CD4-positive, alpha-beta T cell (primary cell): ENCODE measurements at regions not wholly inside any gene's neighbourhood (a gene's known extent, or its start where the extent isn't known, plus 50 kb on each side); places are given as distances from the start of the nearest gene placed in this dataset.

ENCODE experiments used
- ATAC-seq: fragments of 200-7000 bp; cut with Tn5 transposase; one replicate; pipeline ENCODE4 v1.10.0; 2022; ENCODE audit warnings: mild to moderate bottlenecking; ENCODE audit not compliant: poor library complexity
- CTCF ChIA-PET: fragments of 350-600 bp; sonication (Branson Sonifier 250); formaldehyde crosslinking; loops from one replicate; lab custom pipeline; 2021; ENCODE audit warnings: antibody characterized with exemption, inconsistent platforms; lab: Charles Lee
- POLR2A ChIA-PET: fragments of 350-600 bp; sonication (Branson Sonifier 250); formaldehyde crosslinking; loops from one replicate; lab custom pipeline; 2021; ENCODE audit warnings: antibody characterized with exemption, inconsistent platforms; lab: Charles Lee
- DNase-seq, 14 experiments: peaks; one replicate each; pipeline ENCODE4 v3.0.0-alpha.2; 2013 to 2020; ENCODE audit warnings: mixed read lengths in 2 of 14
- H3K27ac ChIP-seq, 2 donors: one replicate each; pipeline versions ENCODE4 v1.5.1 to v1.7.0; 2013; ENCODE audit warnings: low read length in 2 of 2, low read depth in 1 of 2, mild to moderate bottlenecking in 1 of 2
- H3K27me3 ChIP-seq, 2 experiments: 1 replicate in 1 of 2; 2 replicates in 1 of 2; pipeline versions ENCODE4 v1.6.1 to v1.7.0; 2013; ENCODE audit warnings: low read length in 2 of 2, control low read depth in 1 of 2, mild to moderate bottlenecking in 1 of 2, moderate library complexity in 1 of 2; ENCODE audit not compliant: insufficient read depth in 2 of 2, control insufficient read depth in 1 of 2
- H3K36me3 ChIP-seq: one replicate; pipeline ENCODE4 v1.6.1; 2013; ENCODE audit warnings: low read length, control low read depth; ENCODE audit not compliant: insufficient read depth
- H3K4me1 ChIP-seq: one replicate; pipeline ENCODE4 v1.6.1; 2013; ENCODE audit warnings: low read length, control low read depth; ENCODE audit not compliant: insufficient read depth
- H3K4me3 ChIP-seq: one replicate; pipeline ENCODE4 v1.5.1; 2013; ENCODE audit warnings: mild to moderate bottlenecking, low read length, moderate library complexity
- H3K9me3 ChIP-seq, 2 experiments: 1 replicate in 1 of 2; 2 replicates in 1 of 2; pipeline versions ENCODE4 v1.6.1 to v1.7.0; 2013; ENCODE audit warnings: low read length in 2 of 2, mild to moderate bottlenecking in 2 of 2, control low read depth in 1 of 2, moderate library complexity in 1 of 2; ENCODE audit not compliant: control insufficient read depth in 1 of 2, insufficient read depth in 1 of 2
- H3K27ac Mint-ChIP-seq: one replicate; pipeline ENCODE4 v1.8.0; 2020; ENCODE audit warnings: mixed read lengths
- H3K27me3 Mint-ChIP-seq: one replicate; pipeline ENCODE4 v1.8.0; 2021; ENCODE audit warnings: mixed read lengths
- H3K36me3 Mint-ChIP-seq: one replicate; pipeline ENCODE4 v1.8.0; 2021; ENCODE audit warnings: low read depth, mixed read lengths
- H3K4me1 Mint-ChIP-seq: one replicate; pipeline ENCODE4 v1.8.0; 2021; ENCODE audit warnings: low read depth, mixed read lengths
- H3K4me3 Mint-ChIP-seq: one replicate; pipeline ENCODE4 v1.8.0; 2020; ENCODE audit warnings: mild to moderate bottlenecking, mixed read lengths
- H3K9me3 Mint-ChIP-seq: one replicate; pipeline ENCODE4 v1.8.0; 2020; ENCODE audit warnings: mixed read lengths
- CTCF ChIP-seq: fragments of 200-600 bp; IDR thresholded peaks from one replicate; pipeline ENCODE4 v1.8.0; 2022; ENCODE audit warnings: antibody characterized with exemption, mild to moderate bottlenecking
- intact Hi-C, 2 experiments: fragments of 100-400 bp; cut with DNase I in 1 of 2; cut with micrococcal nuclease in 1 of 2; formaldehyde crosslinking; loops; one replicate each; pipeline versions ENCODE4 v1.15.1 to v1.9.0; 2023 to 2025; cut with DNase I, micrococcal nuclease

- Mint-ChIP-seq H3K4me1 (peaks cover 39% of the 10 kb centered on the region), H3K36me3 (no peaks in the 10 kb centered on the region), H3K4me3 (peak overlapping the region; percentile 35), H3K27ac (peak overlapping the region; percentile 95), H3K27me3 (no peaks in the 10 kb centered on the region), H3K9me3 (no peaks in the 10 kb centered on the region)
- ChIA-PET CTCF (interaction anchor here (1.0 kb wide), 1 partner anchor 93 kb away, joined by 3 read pairs; no protein-coding TSS in a partner anchor), POLR2A (interaction anchor here (0.9 to 1.5 kb wide), 2 partner anchors 8 to 410 kb away, joined by 3 to 10 read pairs; no protein-coding TSS in a partner anchor)
- Histone ChIP-seq H3K4me3 (no peak overlapping the region), H3K4me1 (peaks cover 39% of the 10 kb centered on the region), H3K27me3 (no peaks in the 10 kb centered on the region), H3K36me3 (no peaks in the 10 kb centered on the region), H3K27ac (peak overlapping the region in 1 of 2 donors; percentile 64), H3K9me3 (no peaks in the 10 kb centered on the region)
- intact Hi-C loops = no loop called here
- DNase-seq (no peak), ATAC-seq (no peak)
- TF ChIP-seq CTCF = no peak
Observed at GRCh38 chrX:39766855-39767254, 330.9 kb downstream of the BCOR start.

DNA sequence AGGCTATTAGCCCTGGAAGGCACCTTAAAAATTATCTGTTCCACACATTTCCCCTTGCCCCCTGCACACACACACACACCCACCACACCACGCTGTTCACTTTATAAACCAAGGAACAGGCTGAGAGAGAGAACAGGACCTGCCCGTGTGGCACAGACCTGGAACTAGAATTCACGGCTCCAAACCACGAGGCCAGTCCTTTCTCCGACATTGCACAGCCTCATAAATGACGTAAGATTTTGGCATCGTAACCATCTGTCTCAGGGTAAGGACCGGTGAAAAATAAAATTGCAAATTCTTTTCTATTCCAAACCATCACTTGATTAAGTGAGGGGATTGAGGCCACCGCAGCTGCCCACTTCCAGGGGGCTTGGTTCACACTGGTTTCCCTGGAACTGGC lies 330.3 kb downstream of the BCOR start:
- Histone ChIP-seq H3K27ac (no peak overlapping the region), H3K27me3 (no peaks in the 10 kb centered on the region), H3K4me1 (peaks cover 45% of the 10 kb centered on the region), H3K36me3 (no peaks in the 10 kb centered on the region), H3K9me3 (no peaks in the 10 kb centered on the region), H3K4me3 (no peak overlapping the region)
- Mint-ChIP-seq H3K27ac (peak overlapping the region; percentile 95), H3K27me3 (no peaks in the 10 kb centered on the region), H3K36me3 (no peaks in the 10 kb centered on the region), H3K4me1 (peaks cover 45% of the 10 kb centered on the region), H3K9me3 (no peaks in the 10 kb centered on the region), H3K4me3 (no peak overlapping the region)
- DNase-seq = no peak
- POLR2A ChIA-PET = no interaction called here
- no peak for ATAC-seq
- intact Hi-C loops = no loop called here
- CTCF ChIA-PET = no interaction called here
- TF ChIP-seq CTCF = no peak

DNA sequence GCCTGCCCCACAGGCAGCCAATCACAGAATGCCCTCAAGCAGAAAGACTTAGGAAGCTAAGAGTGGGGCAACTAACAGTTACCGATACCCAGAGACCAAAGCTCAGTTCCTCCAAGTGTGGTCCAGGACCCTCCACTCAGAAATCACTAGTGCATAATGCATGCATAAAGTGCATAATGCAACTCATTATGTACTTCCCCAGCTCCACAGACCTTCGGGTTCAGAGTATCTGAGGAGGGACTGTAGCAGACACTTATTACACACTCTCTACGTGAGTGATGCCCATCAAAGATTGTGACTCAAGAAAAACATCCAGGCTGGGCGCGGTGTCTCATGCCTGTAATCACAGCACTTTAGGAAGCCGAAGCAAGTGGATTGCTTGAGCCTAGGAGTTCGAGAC lies 328.0 kb downstream of the BCOR start:
- Mint-ChIP-seq H3K4me3 (no peak overlapping the region), H3K27me3 (no peaks in the 10 kb centered on the region), H3K9me3 (no peaks in the 10 kb centered on the region), H3K27ac (peak overlapping the region; percentile 36), H3K36me3 (peaks cover 4% of the 10 kb centered on the region), H3K4me1 (peaks cover 67% of the 10 kb centered on the region)
- ChIA-PET CTCF (no interaction called here), POLR2A (no interaction called here)
- Histone ChIP-seq H3K36me3 (no peaks in the 10 kb centered on the region), H3K9me3 (no peaks in the 10 kb centered on the region), H3K27me3 (no peaks in the 10 kb centered on the region), H3K27ac (no peak overlapping the region), H3K4me3 (no peak overlapping the region), H3K4me1 (peaks cover 60% of the 10 kb centered on the region)
- intact Hi-C loops = loop anchor here in 1 of 2 experiments (5.0 kb wide), 1 partner anchor 88 kb away; no protein-coding TSS in a partner anchor
- ATAC-seq = no peak
- no peak for TF ChIP-seq CTCF
- no peak for DNase-seq
